NCI-H1105 treated with DMSO at 0.1 percent for 48 hours (cell line): ENCODE measurements at regions not wholly inside any gene's neighbourhood (a gene's known extent, or its start where the extent isn't known, plus 50 kb on each side); places are given as distances from the start of the nearest gene placed in this dataset.

Experiments
- DNase-seq: peaks from one replicate; lab custom pipeline; 2025; lab: John Stamatoyannopoulos, UW

DNA sequence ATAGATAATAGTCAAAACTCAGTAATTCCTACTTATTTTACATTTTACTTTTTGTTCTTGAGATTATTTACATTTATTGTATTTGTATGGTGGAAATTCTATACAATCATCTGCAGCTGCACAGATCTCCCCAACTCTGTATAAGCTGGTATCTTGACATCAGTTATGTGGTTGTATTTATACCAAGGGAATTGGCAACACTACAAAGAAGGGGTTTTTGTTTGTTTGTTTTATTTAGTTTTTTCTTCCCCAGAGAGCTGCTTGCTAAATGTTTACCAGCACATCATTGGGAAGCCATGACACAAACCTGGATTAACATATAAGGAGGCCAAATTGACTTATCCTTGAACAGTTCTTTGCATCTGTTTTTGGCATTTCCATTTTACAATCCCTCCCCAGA lies 389.2 kb upstream of the KCNMB2 start:
- no peak for DNase-seq

DNA sequence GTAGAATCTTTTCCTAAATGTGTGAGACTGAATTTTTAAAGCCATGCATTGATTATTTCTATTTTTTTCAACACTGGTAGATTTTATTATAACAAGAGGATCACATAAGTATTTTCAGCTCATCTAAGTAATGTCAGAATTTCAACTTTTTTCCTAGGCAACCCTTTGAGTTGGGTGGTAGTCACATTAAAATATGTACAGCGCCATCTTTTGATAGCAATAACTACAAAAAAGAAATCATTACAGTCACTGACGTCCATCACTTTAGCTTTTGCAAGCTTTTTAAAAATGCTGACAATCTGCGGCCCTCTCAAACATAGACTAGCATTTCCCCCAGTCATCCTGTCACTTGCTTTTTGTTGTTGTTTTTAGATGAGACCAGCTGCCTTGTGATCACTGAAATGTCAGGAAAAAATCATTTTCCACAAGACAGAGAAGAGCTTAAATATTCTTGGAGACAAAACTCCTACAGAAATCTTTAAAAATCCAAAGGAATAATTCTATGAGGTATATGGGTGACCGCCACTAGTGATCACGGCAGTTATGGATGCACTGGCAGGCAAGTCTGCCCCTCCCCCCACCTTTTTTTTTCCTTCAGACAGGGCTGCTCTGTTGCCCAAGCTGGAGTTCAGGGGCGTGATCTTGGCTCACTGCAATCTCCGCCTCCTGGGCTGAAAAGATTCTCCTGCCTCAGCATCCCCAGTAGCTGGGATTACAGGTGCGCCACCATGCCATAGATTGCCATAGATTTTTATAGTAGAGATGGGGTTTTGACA lies 384.0 kb upstream of the KCNMB2 start:
- no peak for DNase-seq

- DNase-seq: no peak
These were observed 383.2 kb upstream of the KCNMB2 start for GRCh38 chr3:178152988-178153387.

- no peak for DNase-seq
These were observed 380.7 kb upstream of the KCNMB2 start for GRCh38 chr3:178155521-178155920.

GRCh38 chr3:178156301-178156700 lies 379.9 kb upstream of the KCNMB2 start:
- DNase-seq: no peak

DNA sequence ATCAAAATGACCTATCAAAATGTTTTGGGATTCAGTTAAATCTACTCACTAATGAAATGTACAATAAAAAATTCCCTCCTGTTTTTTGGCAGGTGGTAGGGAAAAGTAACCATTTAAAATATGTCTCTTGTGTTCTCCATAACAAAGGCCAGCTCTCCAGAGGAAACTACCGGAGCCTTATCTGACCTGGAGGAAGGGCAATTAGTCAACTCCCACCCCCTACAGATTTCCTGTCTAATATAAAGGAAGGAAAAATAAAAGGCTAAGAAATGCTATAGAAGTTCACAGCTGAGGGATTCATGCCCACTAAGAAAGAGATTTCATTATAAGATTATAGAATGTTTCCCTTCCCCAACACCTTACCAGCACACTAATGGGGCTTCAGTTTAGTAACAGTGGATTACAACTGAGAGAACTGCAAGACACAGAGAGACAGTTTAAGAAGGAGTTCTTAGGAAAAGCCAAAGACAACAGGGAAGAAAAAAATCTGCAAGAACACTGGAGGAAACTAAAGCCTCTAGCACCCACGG lies 376.5 kb upstream of the KCNMB2 start:
- no peak for DNase-seq

DNA sequence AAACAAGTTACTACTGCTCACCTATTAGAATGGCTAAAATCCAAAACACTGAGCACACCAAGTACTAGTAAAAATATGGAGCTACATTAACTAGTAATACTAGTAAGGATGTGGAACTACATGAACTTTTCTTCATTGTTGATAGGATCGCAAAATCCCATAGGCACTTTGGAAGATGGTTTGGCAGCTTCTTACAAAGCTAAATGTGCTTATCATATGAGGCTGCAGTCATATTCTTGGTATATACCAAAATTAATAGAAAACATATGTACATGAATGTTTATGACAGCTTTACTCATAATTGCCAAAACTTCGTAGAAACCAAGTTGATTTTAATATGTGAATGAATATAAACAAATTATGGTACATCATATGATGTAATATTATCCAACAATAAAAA lies 366.8 kb upstream of the KCNMB2 start:
- no peak for DNase-seq

- DNase-seq: no peak
These were observed 365.3 kb upstream of the KCNMB2 start for GRCh38 chr3:178170698-178171535.

GRCh38 chr3:178172121-178172520 lies 364.1 kb upstream of the KCNMB2 start:
- no peak for DNase-seq

DNA sequence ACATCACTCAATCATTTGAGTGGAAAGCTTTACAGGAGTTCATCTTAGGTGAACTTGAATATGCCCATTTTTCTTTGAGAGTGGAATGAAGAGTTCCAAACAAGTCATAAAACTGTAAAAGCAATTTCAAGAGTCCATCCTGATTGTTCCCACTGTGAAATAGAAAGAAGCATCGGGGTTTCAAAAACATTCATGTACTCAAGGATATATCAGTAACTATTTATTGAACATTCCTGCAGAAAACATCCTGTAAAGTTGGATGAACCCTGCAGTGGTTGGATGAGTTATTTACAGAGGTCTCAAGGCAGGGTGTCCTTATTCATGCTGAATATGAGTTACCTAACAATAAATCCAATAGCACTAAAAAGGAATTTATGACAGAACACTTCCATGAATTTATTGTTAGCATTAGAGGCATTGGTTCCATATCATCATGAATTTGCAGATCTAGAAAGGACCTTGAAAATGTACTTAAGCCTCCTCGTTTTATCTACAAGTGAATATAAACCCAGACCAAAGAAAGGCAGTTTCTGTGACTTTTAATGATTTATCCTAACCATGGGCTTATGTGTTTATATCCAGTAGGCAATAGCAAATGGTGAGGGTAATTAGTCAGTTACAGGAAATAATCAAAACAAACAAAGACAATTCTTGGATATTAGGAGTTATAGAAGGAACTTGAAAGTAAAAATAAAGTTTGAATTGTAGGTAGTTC lies 361.9 kb upstream of the KCNMB2 start:
- DNase-seq: no peak

DNA sequence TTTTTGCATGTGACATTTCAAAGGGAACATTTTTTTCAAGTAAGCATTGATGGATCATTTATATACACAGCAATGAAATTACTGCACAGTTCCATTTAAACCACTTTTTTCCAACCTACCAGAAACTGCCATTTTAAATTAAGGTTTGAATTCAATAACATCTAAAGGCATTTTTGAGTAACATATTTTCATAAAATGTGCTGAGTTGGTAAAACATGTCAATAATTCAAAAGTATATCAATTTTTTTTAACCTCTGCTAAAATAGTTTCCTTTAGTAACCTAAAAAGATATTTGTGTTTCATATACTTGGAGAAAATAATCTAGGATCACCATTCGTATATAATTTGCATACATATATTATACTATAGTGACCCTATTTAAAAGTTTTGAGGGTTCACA lies 355.1 kb upstream of the KCNMB2 start:
- no peak for DNase-seq

GRCh38 chr3:178181784-178182183 lies 354.5 kb upstream of the KCNMB2 start:
- DNase-seq: no peak

DNA sequence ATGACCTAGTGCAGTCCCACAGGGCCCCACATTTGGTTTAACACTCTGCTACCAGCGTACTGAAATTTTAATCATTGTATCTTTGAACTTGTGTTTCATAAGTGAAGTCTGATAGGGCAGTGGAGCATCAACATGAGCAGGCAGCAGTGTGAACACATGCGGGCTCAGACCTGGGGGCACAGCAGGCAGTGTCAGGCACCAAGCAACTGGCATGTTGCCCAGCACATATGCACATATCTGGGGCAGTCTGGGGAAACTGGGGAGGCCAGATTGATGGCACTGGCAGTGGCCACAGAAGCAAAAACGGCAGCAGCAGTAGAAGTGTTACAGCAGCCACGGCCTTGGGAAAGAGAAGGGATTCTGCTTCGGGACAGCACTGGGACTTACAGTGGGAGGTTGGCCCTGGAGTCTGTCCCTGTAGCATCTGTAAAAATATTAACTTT lies 353.9 kb upstream of the KCNMB2 start:
- no peak for DNase-seq

DNA sequence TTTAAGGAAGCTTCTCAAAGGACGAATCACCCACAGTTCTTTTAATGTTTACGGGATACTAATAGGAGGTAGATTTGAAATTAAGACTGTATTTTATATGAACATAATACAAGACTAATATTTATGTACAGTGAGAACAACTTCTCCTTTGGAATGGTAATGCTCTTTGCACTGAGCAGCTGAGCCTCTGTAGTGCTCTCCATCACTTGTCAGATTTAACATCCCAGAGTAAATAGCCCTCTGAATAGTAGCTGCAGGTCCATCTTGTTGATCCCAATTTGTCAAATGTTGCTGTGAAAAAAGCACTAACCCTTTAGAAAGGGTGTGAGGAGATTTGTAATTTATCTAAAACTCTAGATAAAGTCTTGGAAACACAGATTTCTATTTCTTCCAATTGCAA lies 351.4 kb upstream of the KCNMB2 start:
- no peak for DNase-seq

DNA sequence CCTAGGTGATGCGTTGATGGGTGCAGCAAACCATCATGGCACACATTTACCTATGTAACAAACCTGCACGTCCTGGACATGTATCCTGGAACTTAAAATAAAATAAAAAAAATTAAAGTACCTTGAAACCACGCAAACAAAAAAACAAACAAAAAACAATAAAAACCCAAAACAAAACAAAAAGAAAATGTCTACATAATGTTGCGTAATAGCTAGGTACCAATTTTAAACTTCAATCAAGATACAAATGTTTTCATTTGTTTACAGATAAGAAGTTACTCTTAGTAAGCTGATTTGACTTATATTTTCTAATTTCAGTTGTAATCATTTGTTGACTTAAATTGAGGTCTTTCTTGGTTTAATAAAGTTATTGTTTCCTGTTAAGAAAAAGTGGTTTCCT lies 349.6 kb upstream of the KCNMB2 start:
- no peak for DNase-seq

DNA sequence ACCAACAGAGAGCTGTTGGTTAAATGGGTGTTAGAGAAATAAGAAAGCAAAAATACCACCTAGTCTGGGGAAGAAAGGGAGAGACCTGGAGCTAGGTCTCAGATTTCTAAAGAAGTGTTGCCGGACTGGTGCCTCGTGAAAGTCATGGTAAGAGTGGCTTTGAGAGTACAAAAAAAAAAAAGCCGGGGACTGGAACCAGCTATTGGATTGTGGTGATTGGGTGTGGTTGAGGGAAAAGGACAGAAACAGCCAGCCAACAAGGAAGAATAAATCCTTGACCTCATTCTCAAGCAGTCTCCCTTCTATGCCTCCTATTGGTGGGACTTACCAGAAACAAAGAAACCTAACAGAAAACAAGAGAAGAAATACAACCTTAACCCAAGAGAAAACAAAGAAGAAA lies 346.4 kb upstream of the KCNMB2 start:
- no peak for DNase-seq

GRCh38 chr3:178193846-178194245 lies 342.4 kb upstream of the KCNMB2 start:
- no peak for DNase-seq

DNA sequence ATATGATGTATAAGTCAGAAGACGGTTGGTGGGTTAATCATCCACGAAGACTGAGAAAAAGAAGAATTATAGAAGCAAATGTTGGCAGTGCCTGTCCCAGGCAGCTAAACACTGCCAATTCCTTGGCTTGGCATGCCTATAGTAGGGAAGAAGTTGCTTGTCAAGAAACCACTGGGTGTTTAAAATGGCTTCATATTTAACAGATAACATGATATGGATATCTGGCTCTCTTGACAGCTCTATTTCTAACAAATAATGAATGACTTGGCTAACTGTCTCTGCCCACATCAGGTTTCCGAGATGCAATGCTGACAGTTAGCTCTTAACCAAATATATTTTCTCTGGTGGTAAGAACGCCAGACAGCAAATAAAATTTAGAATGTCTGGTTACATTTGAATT lies 341.7 kb upstream of the KCNMB2 start:
- no peak for DNase-seq

GRCh38 chr3:178195824-178196223 lies 340.4 kb upstream of the KCNMB2 start:
- no peak for DNase-seq

DNA sequence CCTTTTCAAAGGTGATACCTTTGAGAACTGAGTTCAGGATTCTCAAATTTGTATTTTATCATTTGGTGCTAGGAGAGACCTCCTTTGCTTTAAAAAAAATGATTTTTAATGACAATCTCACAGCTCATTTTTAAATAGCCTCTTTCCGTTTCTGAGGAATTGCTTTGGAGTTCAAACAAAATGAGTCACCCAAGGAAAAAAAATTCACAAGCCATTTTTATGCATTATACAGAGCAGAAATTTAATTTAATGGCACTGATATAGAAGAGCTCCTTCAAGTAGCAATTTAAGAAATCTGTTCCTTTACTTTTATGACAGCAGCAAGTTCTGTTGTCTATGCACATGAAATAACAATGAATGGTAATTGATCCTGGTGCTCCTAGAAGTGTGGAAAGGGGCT lies 337.9 kb upstream of the KCNMB2 start:
- no peak for DNase-seq

DNA sequence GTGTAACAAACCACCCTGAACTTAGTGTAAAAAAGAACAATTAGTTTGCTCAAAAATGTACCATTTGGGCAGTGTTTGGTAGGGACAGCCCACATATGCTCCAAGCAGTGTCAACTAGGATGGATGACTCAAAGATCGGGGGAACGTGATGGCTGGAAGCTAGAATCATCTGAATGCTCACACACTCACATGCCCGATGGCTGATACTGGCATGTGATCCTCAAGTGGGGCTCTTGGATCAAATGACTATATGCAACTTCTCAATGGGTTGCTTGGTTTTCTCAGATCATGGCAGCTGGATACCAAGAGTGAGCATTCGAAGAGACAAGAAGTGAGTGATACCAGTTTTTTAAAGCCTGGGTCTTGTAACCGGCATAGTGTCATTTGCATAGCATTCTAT lies 335.9 kb upstream of the KCNMB2 start:
- no peak for DNase-seq

GRCh38 chr3:178201714-178202113 lies 334.5 kb upstream of the KCNMB2 start:
- DNase-seq: no peak

GRCh38 chr3:178202194-178202593 lies 334.0 kb upstream of the KCNMB2 start:
- DNase-seq: peak; percentile 25
